HEK293T (cell line): ENCODE measurements at regions not wholly inside any gene's neighbourhood (a gene's known extent, or its start where the extent isn't known, plus 50 kb on each side); places are given as distances from the start of the nearest gene placed in this dataset.

Experiments
- ARNT ChIP-seq: fragments of 450-650 bp; IDR thresholded peaks from 2 replicates; pipeline ENCODE4 v1.6.1; 2017; ENCODE audit warnings: mild to moderate bottlenecking
- BHLHE40 ChIP-seq: fragments of 450-650 bp; IDR thresholded peaks from 2 replicates; pipeline ENCODE4 v1.6.1; 2016; ENCODE audit warnings: mild to moderate bottlenecking, moderate library complexity, borderline replicate concordance
- CTBP1 ChIP-seq: fragments of 450-650 bp; IDR thresholded peaks from 2 replicates; pipeline ENCODE4 v1.6.1; 2016; ENCODE audit warnings: borderline replicate concordance
- ELF4 ChIP-seq: fragments of 450-650 bp; IDR thresholded peaks from 2 replicates; pipeline ENCODE4 v1.6.1; 2017; ENCODE audit warnings: antibody characterized with exemption
- FOXA1 ChIP-seq: fragments of 450-650 bp; IDR thresholded peaks from 2 replicates; pipeline ENCODE4 v1.6.1; 2016; ENCODE audit warnings: mild to moderate bottlenecking
- FOXK2 ChIP-seq: fragments of 450-650 bp; IDR thresholded peaks from 2 replicates; pipeline ENCODE4 v1.6.1; 2016; ENCODE audit warnings: mild to moderate bottlenecking
- FOXM1 ChIP-seq: fragments of 450-650 bp; IDR thresholded peaks from 2 replicates; pipeline ENCODE4 v1.6.1; 2017; ENCODE audit warnings: mild to moderate bottlenecking, borderline replicate concordance
- HDGF ChIP-seq: fragments of 450-650 bp; IDR thresholded peaks from 2 replicates; pipeline ENCODE4 v1.6.1; 2017; ENCODE audit warnings: antibody characterized with exemption, borderline replicate concordance
- LEF1 ChIP-seq: fragments of 450-650 bp; IDR thresholded peaks from 2 replicates; pipeline ENCODE4 v1.6.1; 2017; ENCODE audit warnings: mild to moderate bottlenecking, borderline replicate concordance
- NFRKB ChIP-seq: fragments of 450-650 bp; IDR thresholded peaks from 2 replicates; pipeline ENCODE4 v1.6.1; 2016; ENCODE audit warnings: mild to moderate bottlenecking, moderate library complexity
- PKNOX1 ChIP-seq: fragments of 450-650 bp; IDR thresholded peaks from 2 replicates; pipeline ENCODE4 v1.6.1; 2016
- SP1 ChIP-seq: fragments of 450-650 bp; IDR thresholded peaks from 2 replicates; pipeline ENCODE4 v1.6.1; 2017
- SUZ12 ChIP-seq: fragments of 450-650 bp; IDR thresholded peaks from 2 replicates; pipeline ENCODE4 v1.6.1; 2016; ENCODE audit warnings: mild to moderate bottlenecking
- ZNF384 ChIP-seq: fragments of 450-650 bp; IDR thresholded peaks from 2 replicates; pipeline ENCODE4 v1.6.1; 2016

- TF ChIP-seq ARNT = no peak
- TF ChIP-seq PKNOX1 = no peak
- no peak for TF ChIP-seq SUZ12
- no peak for TF ChIP-seq BHLHE40
- TF ChIP-seq FOXM1 = no peak
- TF ChIP-seq ZNF384 = no peak
- no peak for TF ChIP-seq SP1
- no peak for TF ChIP-seq LEF1
- no peak for TF ChIP-seq NFRKB
- TF ChIP-seq HDGF = no peak
- no peak for TF ChIP-seq CTBP1
- TF ChIP-seq FOXK2 = no peak
- TF ChIP-seq FOXA1 = no peak
- TF ChIP-seq ELF4 = no peak
These were observed 165.1 kb upstream of the IRS2 start for GRCh38 chr13:109951491-109951890.
